22Rv1 (cell line): ENCODE measurements at regions not wholly inside any gene's neighbourhood (a gene's known extent, or its start where the extent isn't known, plus 50 kb on each side); places are given as distances from the start of the nearest gene placed in this dataset.

Experiments
- H3K27ac ChIP-seq: fragments of 450-650 bp; 2 replicates; pipeline ENCODE4 v1.5.1; 2017
- CTCF ChIP-seq: fragments of 450-650 bp; IDR thresholded peaks from 2 replicates; pipeline ENCODE4 v1.5.1; 2017; ENCODE audit warnings: mild to moderate bottlenecking
- ZFX ChIP-seq: fragments of 450-650 bp; IDR thresholded peaks from 2 replicates; pipeline ENCODE4 v1.6.1; 2017; ENCODE audit warnings: antibody characterized with exemption, borderline replicate concordance

GRCh38 chr1:239630767-239631166, 244.4 kb downstream of the CHRM3 start:
- TF ChIP-seq ZFX (no peak), CTCF (no peak)
- H3K27ac ChIP-seq: no peak overlapping the region

- no peak for TF ChIP-seq CTCF
- no peak for TF ChIP-seq ZFX
- H3K27ac ChIP-seq: no peak overlapping the region
These were observed 247.1 kb downstream of the CHRM3 start for GRCh38 chr1:239633432-239633831.

GRCh38 chr1:239635276-239635675, 248.9 kb downstream of the CHRM3 start:
- TF ChIP-seq CTCF: no peak
- no peak for TF ChIP-seq ZFX
- peak overlapping the region; percentile 45 for H3K27ac ChIP-seq

GRCh38 chr1:239636347-239636746, 250.0 kb downstream of the CHRM3 start:
- no peak for TF ChIP-seq ZFX
- TF ChIP-seq CTCF: no peak
- H3K27ac ChIP-seq: no peak overlapping the region

- no peak overlapping the region for H3K27ac ChIP-seq
- TF ChIP-seq ZFX (no peak), CTCF (no peak)
These were observed 258.2 kb downstream of the CHRM3 start for GRCh38 chr1:239644604-239645003.

- H3K27ac ChIP-seq: no peak overlapping the region
- TF ChIP-seq ZFX: no peak
- TF ChIP-seq CTCF: no peak
These were observed 260.7 kb downstream of the CHRM3 start for GRCh38 chr1:239647045-239647444.

GRCh38 chr1:239647964-239648632, 261.7 kb downstream of the CHRM3 start:
- TF ChIP-seq CTCF (no peak), ZFX (no peak)
- no peak overlapping the region for H3K27ac ChIP-seq
